Pancreas (tissue), 10 donors: ENCODE measurements at regions not wholly inside any gene's neighbourhood (a gene's known extent, or its start where the extent isn't known, plus 50 kb on each side); places are given as distances from the start of the nearest gene placed in this dataset.

Source experiments
- ATAC-seq, 4 donors: fragments of 200-7000 bp; cut with Tn5 transposase; one replicate each; pipeline versions ENCODE4 v1.8.0 to v1.9.1; 2020; ENCODE audit warnings: mild to moderate bottlenecking in 4 of 4, moderate library complexity in 4 of 4
- DNase-seq, 6 donors: peaks; one replicate each; pipeline ENCODE4 v3.0.0-alpha.2; 2020
- FAIRE-seq: peaks from 2 replicates; lab custom pipeline; 2012; peaks lifted over from hg19 to GRCh38; lab: Jason Lieb, UNC
- H3K27ac ChIP-seq, 4 donors: fragments of 200-600 bp; sonication (generic); 1 replicate in 3 of 4; 2 replicates in 1 of 4; pipeline versions ENCODE4 v1.5.0 to v1.8.0; 2020
- H3K27me3 ChIP-seq, 4 donors: fragments of 200-600 bp; one replicate each; pipeline ENCODE4 v1.8.0; 2021
- H3K36me3 ChIP-seq, 3 donors: fragments of 200-600 bp; sonication (generic) in 1 of 3; one replicate each; pipeline versions ENCODE4 v1.5.0 to v1.8.0; 2020 to 2021
- H3K4me1 ChIP-seq, 3 donors: fragments of 200-600 bp; one replicate each; pipeline ENCODE4 v1.8.0; 2021
- H3K4me3 ChIP-seq, 4 donors: fragments of 200-600 bp; sonication (generic) in 2 of 4; one replicate each; pipeline versions ENCODE4 v1.5.0 to v1.8.0; 2020 to 2021
- H3K9me3 ChIP-seq, 4 donors: fragments of 200-600 bp; one replicate each; pipeline ENCODE4 v1.8.0; 2021
- WGBS, 2 donors: extraction: QIAGEN DNeasy Blood & Tissue Kit; methylation state at CpG; one replicate each; pipeline ENCODE4 v1.1.7; 2013; 5-methylcytosine and 5-hydroxymethylcytosine counted together
- intact Hi-C, 3 donors: fragments of 100-400 bp; cut with DNase I; formaldehyde crosslinking; loops; one replicate each; pipeline versions ENCODE4 v1.11.1 to v1.14.2; 2022
- TF ChIP-seq, protein P1 (sequence below), 4 donors: fragments of 200-600 bp; sonication (generic) in 3 of 4; IDR thresholded peaks; one replicate each; pipeline versions ENCODE4 v1.5.0 to v1.8.0; 2021; ENCODE audit warnings: antibody characterized with exemption in 4 of 4
- donor health status: healthy with polysubstance abuse.
- donor health status: DM: no; HTN: no; CAD: no; lungs with moderate emphysema.
- donor health status: DM: no; HTN: no; CAD: no.
- donor health status: control.
- donor health status: control.
- donor health status: Bipolar disorder and iron deficiency.
- donor health status: DM: yes; HTN: yes; CAD: no.
- donor health status: DM: no; HTN: no; CAD: no.
- donor health status: DM: no; HTN: no; CAD: no.
- donor health status: DM: yes; HTN: yes; CAD: no.

GRCh38 chr11:109902764-109903433 lies 190.3 kb upstream of the ZC3H12C start:
- Histone ChIP-seq H3K9me3 (no peaks in the 10 kb centered on the region), H3K4me1 (no peaks in the 10 kb centered on the region), H3K4me3 (no peak overlapping the region), H3K36me3 (no peaks in the 10 kb centered on the region), H3K27me3 (no peaks in the 10 kb centered on the region), H3K27ac (no peak overlapping the region)
- intact Hi-C loops: no loop called here
- DNase-seq: no peak
- 64 to 67% methylated on average over 5 of the region's 5 CpGs for WGBS, 2 donors
- TF ChIP-seq, protein P1, sequence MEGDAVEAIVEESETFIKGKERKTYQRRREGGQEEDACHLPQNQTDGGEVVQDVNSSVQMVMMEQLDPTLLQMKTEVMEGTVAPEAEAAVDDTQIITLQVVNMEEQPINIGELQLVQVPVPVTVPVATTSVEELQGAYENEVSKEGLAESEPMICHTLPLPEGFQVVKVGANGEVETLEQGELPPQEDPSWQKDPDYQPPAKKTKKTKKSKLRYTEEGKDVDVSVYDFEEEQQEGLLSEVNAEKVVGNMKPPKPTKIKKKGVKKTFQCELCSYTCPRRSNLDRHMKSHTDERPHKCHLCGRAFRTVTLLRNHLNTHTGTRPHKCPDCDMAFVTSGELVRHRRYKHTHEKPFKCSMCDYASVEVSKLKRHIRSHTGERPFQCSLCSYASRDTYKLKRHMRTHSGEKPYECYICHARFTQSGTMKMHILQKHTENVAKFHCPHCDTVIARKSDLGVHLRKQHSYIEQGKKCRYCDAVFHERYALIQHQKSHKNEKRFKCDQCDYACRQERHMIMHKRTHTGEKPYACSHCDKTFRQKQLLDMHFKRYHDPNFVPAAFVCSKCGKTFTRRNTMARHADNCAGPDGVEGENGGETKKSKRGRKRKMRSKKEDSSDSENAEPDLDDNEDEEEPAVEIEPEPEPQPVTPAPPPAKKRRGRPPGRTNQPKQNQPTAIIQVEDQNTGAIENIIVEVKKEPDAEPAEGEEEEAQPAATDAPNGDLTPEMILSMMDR (IDR thresholded peaks at IDR 0.05): no peak
- ATAC-seq: no peak
- no peak for FAIRE-seq

DNA sequence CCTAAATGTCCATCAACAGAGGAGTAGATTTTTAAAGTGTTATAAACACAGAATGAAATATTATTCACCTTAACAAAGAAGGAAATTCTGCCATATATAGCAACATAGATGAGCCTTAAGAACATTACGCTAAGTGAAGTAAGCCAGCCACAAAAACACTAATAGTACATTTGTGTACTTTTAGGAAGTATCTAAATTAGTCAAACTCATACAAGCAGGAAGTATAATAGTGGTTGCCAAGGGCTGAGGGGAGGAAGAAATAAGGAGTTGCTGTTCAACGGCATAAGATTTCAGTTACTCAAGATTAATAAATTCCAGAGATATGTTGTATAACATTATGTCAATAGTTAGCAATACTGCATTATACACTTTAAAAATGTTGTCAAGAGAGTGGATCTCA lies 181.7 kb upstream of the ZC3H12C start:
- ATAC-seq: no peak
- Histone ChIP-seq H3K27ac (no peak overlapping the region), H3K4me3 (no peak overlapping the region), H3K4me1 (no peaks in the 10 kb centered on the region), H3K27me3 (no peaks in the 10 kb centered on the region), H3K36me3 (no peaks in the 10 kb centered on the region), H3K9me3 (no peaks in the 10 kb centered on the region)
- DNase-seq: no peak
- 58 to 78% methylated on average over 2 of the region's 2 CpGs for WGBS, 2 donors
- no peak for FAIRE-seq
- intact Hi-C loops: no loop called here
- TF ChIP-seq, protein P1 (IDR thresholded peaks at IDR 0.05): no peak

GRCh38 chr11:109914038-109914437 lies 179.2 kb upstream of the ZC3H12C start:
- Histone ChIP-seq H3K36me3 (no peaks in the 10 kb centered on the region), H3K9me3 (no peaks in the 10 kb centered on the region), H3K4me1 (no peaks in the 10 kb centered on the region), H3K27ac (no peak overlapping the region), H3K27me3 (no peaks in the 10 kb centered on the region), H3K4me3 (no peak overlapping the region)
- DNase-seq (no peak), FAIRE-seq (no peak), ATAC-seq (no peak)
- intact Hi-C loops: no loop called here
- TF ChIP-seq, protein P1 (IDR thresholded peaks at IDR 0.05): no peak
- 55 to 59% methylated on average over 4 of the region's 4 CpGs for WGBS, 2 donors

DNA sequence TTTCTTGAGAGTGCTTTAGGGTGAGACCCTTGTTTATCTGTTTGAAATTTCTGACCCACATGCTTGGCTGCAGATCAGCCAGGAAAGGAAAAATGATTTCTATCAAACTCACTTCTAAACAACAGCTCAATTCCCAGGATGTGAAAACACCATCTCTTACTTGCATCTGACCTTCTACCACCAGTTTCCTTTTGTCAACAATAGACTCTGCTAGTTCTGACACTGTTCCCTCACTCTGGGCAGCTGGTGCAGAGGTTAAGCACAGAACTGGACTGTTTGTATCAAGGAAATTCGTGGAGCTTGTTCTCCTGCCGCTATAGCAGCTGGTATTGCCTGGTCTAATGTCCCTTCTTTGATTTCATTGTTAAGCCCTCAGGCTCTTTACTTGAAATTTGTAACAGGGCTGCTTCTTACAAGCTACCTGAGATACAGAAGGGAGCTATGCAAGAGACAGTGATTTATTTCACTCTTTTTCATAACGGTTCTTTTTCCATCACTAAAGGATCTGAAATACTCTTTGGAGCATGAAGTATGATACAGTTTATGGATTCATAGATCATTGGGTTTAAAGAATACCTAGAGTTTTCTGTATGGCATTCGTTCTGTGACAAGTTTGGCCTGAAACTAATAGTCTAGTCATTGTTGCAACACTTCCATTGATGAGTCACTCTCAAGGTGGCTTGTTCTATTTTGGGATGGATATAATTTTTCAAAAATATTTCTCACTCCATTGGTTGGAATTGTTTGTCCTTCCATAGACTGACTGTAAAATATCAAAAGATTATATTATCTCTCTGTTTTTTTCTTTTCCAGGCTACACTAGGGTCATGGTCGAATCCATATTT lies 178.2 kb upstream of the ZC3H12C start:
- no peaks in the 10 kb centered on the region for H3K9me3 ChIP-seq
- intact Hi-C loops: no loop called here
- DNase-seq: no peak
- TF ChIP-seq, protein P1 (IDR thresholded peaks at IDR 0.05): no peak
- ATAC-seq: peak in 1 of 4 donors; percentile 23
- no peak overlapping the region for H3K27ac ChIP-seq
- H3K27me3 ChIP-seq: no peaks in the 10 kb centered on the region
- H3K4me3 ChIP-seq: no peak overlapping the region
- 39 to 44% methylated on average over 5 of the region's 5 CpGs for WGBS, 2 donors
- no peaks in the 10 kb centered on the region for H3K36me3 ChIP-seq
- H3K4me1 ChIP-seq: no peaks in the 10 kb centered on the region
- FAIRE-seq: no peak

GRCh38 chr11:109926941-109927340 lies 166.3 kb upstream of the ZC3H12C start:
- FAIRE-seq (no peak), ATAC-seq (no peak), DNase-seq (no peak)
- Histone ChIP-seq H3K9me3 (no peaks in the 10 kb centered on the region), H3K4me3 (no peak overlapping the region), H3K4me1 (no peaks in the 10 kb centered on the region), H3K36me3 (no peaks in the 10 kb centered on the region), H3K27ac (no peak overlapping the region), H3K27me3 (no peaks in the 10 kb centered on the region)
- intact Hi-C loops: no loop called here
- TF ChIP-seq, protein P1 (IDR thresholded peaks at IDR 0.05): no peak
- WGBS, 2 donors: 23 to 37% methylated on average over 3 of the region's 3 CpGs
